Thoracic aorta (tissue), 2 donors: ENCODE measurements at regions not wholly inside any gene's neighbourhood (a gene's known extent, or its start where the extent isn't known, plus 50 kb on each side); places are given as distances from the start of the nearest gene placed in this dataset.

Experiments used
- ATAC-seq: fragments of 150-250 bp; one replicate; pipeline ENCODE4 v1.8.0; 2017; ENCODE audit warnings: low read depth; ENCODE audit not compliant: insufficient number of reproducible peaks, low FRiP score
- DNase-seq: peaks from one replicate; pipeline ENCODE4 v3.0.0-alpha.2; 2020; ENCODE audit warnings: low spot score
- H3K27ac ChIP-seq, 2 donors: fragments of 200-600 bp; sonication (generic); 1 replicate in 1 of 2; 2 replicates in 1 of 2; pipeline ENCODE4 v1.5.1; 2016; ENCODE audit warnings: mild to moderate bottlenecking in 2 of 2, moderate library complexity in 2 of 2
- H3K27me3 ChIP-seq: fragments of 200-600 bp; sonication (generic); replicated peaks from 2 replicates; pipeline ENCODE4 v1.6.0; 2016; ENCODE audit warnings: mild to moderate bottlenecking; ENCODE audit not compliant: insufficient read depth
- H3K36me3 ChIP-seq: fragments of 200-600 bp; sonication (generic); one replicate; pipeline ENCODE4 v1.5.1; 2016
- H3K4me1 ChIP-seq, 2 donors: fragments of 200-600 bp; sonication (generic); 1 replicate in 1 of 2; 2 replicates in 1 of 2; pipeline versions ENCODE4 v1.5.1 to v1.6.0; 2016; ENCODE audit warnings: low read depth in 2 of 2, mild to moderate bottlenecking in 1 of 2; ENCODE audit not compliant: control insufficient read depth in 1 of 2
- H3K4me3 ChIP-seq: fragments of 200-600 bp; sonication (generic); 2 replicates; pipeline ENCODE4 v1.5.1; 2016; ENCODE audit warnings: mild to moderate bottlenecking
- H3K9me3 ChIP-seq: fragments of 200-600 bp; sonication (generic); 2 replicates; pipeline ENCODE4 v1.5.1; 2016
- TF ChIP-seq, protein P1 (sequence below): fragments of 200-600 bp; sonication (generic); IDR thresholded peaks from one replicate; pipeline ENCODE4 v1.5.1; 2019; ENCODE audit warnings: antibody characterized with exemption

DNA sequence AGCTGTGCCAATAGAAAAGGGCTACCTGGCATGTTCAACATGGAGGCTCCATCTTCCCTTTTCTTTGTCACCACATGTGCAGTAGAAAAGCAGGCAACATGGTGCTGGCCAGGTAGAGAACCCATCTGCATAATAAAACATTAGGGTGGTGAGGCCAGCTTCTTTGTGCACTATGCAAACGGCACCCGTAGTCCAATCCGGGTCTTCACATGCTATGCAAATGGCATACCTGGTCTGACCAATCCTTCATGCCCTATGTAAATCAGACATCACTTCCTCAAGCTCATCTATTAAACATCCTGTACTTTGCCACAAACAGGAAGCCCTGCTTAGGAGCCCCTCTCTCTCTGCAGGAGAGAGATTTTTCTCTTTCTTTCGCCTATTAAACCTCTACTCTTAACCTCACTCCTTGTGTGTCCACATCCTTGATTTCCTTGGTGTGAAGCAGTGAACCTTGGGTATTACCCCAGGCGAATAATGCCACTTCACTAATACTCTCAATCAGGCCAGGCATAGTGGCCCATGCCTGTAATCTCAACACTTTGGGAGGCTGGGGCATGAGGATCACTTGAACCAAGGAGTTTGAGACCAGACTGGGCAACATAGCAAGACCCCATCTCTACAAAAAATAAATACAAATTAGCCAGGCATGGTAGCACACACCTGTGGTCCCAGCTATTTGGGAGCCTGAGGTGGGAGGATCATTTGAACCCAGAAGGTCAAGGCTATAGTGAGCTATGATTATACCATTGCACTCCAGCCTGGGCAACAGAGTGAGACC, 111.3 kb upstream of the MRI1 start:
- H3K27ac ChIP-seq, result no peak overlapping the region
- no peaks in the 10 kb centered on the region for H3K9me3 ChIP-seq
- no peak overlapping the region for H3K4me3 ChIP-seq
- no peaks in the 10 kb centered on the region for H3K36me3 ChIP-seq
- TF ChIP-seq, protein P1, sequence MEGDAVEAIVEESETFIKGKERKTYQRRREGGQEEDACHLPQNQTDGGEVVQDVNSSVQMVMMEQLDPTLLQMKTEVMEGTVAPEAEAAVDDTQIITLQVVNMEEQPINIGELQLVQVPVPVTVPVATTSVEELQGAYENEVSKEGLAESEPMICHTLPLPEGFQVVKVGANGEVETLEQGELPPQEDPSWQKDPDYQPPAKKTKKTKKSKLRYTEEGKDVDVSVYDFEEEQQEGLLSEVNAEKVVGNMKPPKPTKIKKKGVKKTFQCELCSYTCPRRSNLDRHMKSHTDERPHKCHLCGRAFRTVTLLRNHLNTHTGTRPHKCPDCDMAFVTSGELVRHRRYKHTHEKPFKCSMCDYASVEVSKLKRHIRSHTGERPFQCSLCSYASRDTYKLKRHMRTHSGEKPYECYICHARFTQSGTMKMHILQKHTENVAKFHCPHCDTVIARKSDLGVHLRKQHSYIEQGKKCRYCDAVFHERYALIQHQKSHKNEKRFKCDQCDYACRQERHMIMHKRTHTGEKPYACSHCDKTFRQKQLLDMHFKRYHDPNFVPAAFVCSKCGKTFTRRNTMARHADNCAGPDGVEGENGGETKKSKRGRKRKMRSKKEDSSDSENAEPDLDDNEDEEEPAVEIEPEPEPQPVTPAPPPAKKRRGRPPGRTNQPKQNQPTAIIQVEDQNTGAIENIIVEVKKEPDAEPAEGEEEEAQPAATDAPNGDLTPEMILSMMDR, result no peak
- H3K4me1 ChIP-seq, result no peaks in the 10 kb centered on the region
- no peak for DNase-seq
- no peaks in the 10 kb centered on the region for H3K27me3 ChIP-seq
- ATAC-seq, result no peak

DNA sequence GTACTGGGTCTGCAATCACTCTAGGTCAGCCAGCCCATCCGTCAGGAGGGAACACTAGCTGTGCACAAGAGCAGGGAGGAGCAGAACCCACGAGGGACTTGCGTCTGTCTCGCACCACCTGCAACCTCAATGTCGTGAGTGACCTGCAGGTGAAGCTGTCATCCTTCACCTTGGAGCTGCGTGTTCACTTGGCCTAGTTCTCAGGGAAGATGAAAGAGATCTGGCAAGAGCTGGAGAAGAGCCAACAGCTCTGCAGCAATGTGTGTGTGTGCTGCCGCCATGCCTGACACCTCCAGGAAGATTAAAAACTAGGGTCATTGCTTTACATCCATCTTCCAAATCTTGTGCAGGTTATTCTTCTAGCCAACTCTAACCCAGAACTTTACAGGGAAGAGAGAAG, 117.6 kb upstream of the MRI1 start:
- H3K4me3 ChIP-seq, result no peak overlapping the region
- TF ChIP-seq, protein P1, result no peak
- H3K27ac ChIP-seq, result no peak overlapping the region
- no peaks in the 10 kb centered on the region for H3K4me1 ChIP-seq
- no peaks in the 10 kb centered on the region for H3K9me3 ChIP-seq
- H3K36me3 ChIP-seq, result no peaks in the 10 kb centered on the region
- DNase-seq (no peak), ATAC-seq (no peak)
- no peaks in the 10 kb centered on the region for H3K27me3 ChIP-seq

DNA sequence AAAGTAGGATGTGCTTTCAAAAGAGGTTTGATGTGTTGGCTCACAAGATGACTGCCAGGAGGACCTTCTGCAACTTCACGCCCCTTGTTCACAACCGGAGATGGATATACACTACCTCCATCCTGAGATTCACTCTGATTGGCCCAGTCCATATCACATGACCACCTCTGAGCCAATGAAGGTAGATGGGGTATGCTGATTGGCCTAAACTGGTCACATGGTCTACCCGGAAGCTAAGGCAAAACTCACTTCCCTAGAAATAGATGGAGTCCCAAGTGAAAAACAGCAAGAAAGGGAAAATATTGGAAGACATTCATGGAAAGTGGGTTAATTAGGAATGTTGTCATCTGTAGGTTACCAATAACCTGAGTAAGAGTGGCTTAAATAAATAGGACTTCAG, 119.7 kb upstream of the MRI1 start:
- H3K36me3 ChIP-seq, result no peaks in the 10 kb centered on the region
- DNase-seq (no peak), ATAC-seq (no peak)
- TF ChIP-seq, protein P1, result no peak
- no peaks in the 10 kb centered on the region for H3K9me3 ChIP-seq
- no peak overlapping the region for H3K27ac ChIP-seq
- no peak overlapping the region for H3K4me3 ChIP-seq
- no peaks in the 10 kb centered on the region for H3K27me3 ChIP-seq
- H3K4me1 ChIP-seq, result no peaks in the 10 kb centered on the region

DNA sequence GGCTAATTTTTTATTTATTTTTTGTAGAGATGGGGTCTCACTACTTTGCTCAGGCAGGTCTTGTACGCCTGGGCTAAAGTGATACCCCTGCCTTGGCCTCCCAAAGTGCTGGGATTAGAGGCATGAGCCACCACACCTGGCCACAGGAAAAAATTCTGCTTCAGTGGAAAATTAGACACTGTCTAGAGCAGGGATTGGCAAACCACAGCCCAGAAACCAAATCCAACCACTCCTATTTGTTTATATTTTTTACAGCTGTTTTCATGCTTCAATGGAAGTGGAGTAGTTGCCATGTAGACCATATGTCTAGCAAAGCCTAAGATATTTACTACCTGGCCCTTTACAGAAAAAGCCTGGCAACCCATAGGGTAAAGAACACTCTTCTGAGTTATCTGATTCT, 123.7 kb upstream of the MRI1 start:
- no peak overlapping the region for H3K4me3 ChIP-seq
- H3K9me3 ChIP-seq, result no peaks in the 10 kb centered on the region
- H3K27me3 ChIP-seq, result no peaks in the 10 kb centered on the region
- DNase-seq (no peak), ATAC-seq (no peak)
- H3K4me1 ChIP-seq, result no peaks in the 10 kb centered on the region
- TF ChIP-seq, protein P1, result no peak
- H3K27ac ChIP-seq, result no peak overlapping the region
- no peaks in the 10 kb centered on the region for H3K36me3 ChIP-seq

DNA sequence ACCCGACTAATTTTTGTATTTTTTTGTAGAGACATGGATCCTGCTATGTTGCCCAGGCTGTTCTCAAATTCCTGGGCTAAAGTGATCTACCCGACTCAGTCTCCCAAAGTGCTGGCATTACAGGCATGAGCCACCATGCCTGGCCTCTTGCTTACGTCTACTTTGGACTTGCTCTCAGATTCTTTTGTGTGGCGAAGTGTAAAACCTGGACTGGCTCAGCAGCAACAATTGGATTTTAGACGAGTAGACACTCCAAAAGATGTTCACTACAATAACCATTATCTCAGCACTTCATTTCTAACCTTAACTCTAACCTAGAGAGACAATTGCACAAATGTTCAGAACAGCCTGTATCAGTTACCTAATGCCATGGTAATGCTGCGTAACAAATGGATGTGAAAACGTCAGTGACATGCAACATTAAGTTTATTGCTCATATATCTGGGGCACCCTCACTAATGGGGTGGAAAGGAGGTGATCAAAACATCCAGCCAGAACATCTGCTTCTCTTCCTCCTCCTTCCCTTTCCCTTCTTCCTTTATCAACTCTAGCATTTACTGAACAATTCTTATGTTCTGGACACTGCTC, 124.9 kb upstream of the MRI1 start:
- no peak for DNase-seq
- TF ChIP-seq, protein P1, result no peak
- Histone ChIP-seq H3K36me3 (no peaks in the 10 kb centered on the region), H3K9me3 (no peaks in the 10 kb centered on the region), H3K4me1 (no peaks in the 10 kb centered on the region), H3K27ac (no peak overlapping the region), H3K27me3 (no peaks in the 10 kb centered on the region), H3K4me3 (no peak overlapping the region)
- ATAC-seq, result no peak
